HG03354 (cell line): ENCODE measurements at regions not wholly inside any gene's neighbourhood (a gene's known extent, or its start where the extent isn't known, plus 50 kb on each side); places are given as distances from the start of the nearest gene placed in this dataset.
"Not testable (repeated sequence)": the region's sequence is repeated elsewhere in the genome, so short reads cannot be mapped to it uniquely, and the experiment has no call there.

Experiments used
- ATAC-seq: cut with Tn5 transposase; IDR thresholded peaks from one replicate; pipeline ENCODE4 v1.9.1; 2021; ENCODE audit warnings: mild to moderate bottlenecking; ENCODE audit not compliant: unreplicated experiment, poor library complexity, severe bottlenecking

DNA sequence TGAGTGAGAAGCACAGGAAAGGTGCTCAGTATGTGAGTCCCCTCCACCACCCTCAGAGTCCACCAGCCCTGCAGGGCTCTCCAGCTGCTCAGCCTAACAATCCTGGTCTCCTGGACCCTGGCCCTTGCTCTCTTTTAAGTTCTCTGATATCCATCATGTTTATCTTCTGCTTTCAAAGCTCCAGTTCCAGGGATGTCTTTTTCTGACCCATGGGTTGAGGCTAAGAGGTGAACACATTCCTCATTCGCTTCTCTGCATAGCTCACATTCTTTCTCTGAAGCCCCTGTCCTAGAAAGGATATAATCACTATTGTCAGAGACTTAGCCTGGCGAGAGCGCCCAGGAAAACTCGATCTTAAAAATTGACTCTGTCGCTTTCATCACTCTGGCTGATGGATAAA, 86.4 kb downstream of the ARL4C start:
- ATAC-seq = no peak

- no peak for ATAC-seq
These were observed 87.3 kb downstream of the ARL4C start for GRCh38 chr2:234409590-234409989.

DNA sequence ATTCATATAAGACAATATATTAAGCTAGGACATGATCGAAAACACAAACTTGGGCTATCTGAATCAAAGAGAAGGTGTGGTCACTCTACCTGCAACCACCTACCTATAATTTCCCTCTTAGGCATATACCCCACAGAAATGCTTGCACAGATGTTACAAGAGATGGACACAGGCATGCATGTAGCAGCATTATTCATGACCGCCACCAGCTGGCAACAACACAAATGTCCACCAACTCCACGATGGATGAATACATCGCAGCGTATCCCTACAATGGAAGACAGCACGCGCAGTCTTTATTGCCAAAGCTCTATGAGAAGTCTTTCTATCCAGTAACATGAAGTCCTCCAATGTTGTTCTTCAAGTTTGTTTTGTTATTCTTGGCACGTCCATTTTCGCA, 90.8 kb downstream of the ARL4C start:
- ATAC-seq = no peak

- ATAC-seq = no peak
These were observed 91.4 kb downstream of the ARL4C start for GRCh38 chr2:234405462-234405861.

GRCh38 chr2:234404957-234405356, 91.9 kb downstream of the ARL4C start:
- no peak for ATAC-seq

DNA sequence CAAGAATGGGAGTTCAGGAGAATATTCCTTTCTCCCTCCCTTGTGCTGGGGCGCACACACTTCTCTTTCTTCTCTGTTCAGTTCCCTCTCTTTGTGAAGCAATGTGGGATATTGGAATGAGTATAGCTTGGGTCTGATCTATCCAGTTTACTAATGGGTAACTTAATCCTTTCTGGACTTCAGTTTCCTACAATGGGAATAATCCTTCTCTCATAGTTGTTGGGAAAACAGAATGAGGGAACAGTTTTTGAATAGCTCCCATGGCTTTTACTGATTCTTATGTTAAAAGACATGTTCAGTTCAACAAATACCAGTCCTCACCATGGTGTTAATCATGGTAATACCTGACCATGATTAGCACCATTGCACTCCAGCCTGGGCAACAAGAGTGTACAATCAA, 93.1 kb downstream of the ARL4C start:
- ATAC-seq = no peak

GRCh38 chr2:234403074-234403473, 93.8 kb downstream of the ARL4C start:
- ATAC-seq = no peak

DNA sequence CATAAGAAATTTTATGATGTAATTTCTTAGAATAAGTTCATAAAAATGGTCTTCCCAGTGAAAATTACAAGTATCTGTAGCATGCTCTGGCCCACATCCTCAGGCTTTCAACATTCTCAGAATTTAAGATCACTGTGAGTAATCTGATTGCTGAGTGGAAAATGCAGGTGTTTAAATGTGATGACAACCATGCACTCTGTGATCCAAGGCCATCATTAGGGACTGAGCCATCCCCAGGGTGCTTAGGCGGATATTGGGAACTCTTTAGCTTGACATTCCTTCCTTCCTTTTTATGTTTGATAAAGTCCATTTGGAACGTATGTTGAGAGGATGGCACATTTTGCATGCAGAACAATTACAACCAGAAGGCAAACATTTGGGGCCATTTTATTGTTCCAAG, 95.5 kb downstream of the ARL4C start:
- no peak for ATAC-seq

DNA sequence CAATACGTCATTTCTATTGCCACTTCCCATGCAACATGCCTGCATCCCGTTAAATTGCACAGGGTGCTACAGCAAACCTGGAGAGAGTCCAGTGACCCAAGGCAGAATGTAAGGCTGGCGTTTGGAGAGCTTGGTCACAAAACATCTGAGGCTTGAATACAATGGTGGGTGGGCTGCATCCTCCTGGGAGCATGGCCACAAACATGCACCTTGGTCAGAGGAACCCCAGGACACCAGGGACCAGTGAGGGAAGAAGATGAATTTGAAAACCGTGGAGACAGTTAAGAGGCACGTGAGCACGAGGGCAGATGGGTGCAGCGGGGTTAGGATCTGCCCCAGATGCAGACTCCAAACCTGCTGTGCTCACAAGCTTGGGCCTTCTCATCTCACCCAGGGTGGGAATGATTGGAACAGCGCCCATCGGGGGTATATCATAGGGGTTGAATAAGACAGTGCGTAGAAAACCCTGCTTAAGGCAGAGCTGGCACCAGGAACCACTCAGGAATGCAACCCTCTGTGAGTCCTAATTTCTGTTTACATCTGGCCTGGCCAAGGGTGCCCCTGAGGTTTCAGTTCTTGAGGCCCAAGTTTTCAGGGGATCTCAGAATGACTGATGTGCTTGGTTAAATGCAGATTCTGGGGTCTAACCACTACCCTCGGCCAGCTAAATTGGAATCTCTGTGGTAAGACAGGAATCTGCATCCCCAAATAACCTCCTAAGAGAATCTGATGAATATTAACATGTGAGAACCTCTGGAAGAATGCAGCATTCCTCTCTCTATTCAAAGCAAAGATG, 97.2 kb downstream of the ARL4C start:
- no peak for ATAC-seq

GRCh38 chr2:234398531-234398930, 98.3 kb downstream of the ARL4C start:
- no peak for ATAC-seq

DNA sequence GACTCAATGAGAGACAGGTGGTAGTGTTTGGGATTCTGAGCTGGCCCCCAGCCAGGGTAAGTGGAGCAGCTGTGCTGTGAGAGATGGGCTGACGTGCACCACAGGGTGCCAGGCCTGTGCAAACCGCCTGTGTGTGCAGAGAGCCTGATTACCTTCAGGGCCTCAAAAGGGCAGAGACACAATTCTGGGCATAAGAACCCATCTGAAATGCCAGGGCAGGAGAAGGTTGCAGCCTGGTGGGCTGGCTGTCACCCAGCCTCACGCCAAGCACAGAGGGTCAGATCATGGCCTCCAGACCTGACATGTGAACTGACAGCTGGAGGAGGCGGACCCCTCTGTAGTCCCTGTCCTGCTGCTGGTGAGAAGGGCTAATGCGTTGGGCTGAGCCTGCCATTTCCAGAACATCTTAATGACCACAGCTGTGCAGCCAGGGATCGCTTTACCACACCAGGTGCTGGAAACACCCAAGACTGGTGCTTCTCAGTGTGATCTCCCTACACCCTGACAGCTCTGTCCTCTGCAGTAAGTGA, 100.9 kb downstream of the ARL4C start:
- no peak for ATAC-seq

GRCh38 chr2:234394450-234394849, 102.4 kb downstream of the ARL4C start:
- ATAC-seq = no peak

DNA sequence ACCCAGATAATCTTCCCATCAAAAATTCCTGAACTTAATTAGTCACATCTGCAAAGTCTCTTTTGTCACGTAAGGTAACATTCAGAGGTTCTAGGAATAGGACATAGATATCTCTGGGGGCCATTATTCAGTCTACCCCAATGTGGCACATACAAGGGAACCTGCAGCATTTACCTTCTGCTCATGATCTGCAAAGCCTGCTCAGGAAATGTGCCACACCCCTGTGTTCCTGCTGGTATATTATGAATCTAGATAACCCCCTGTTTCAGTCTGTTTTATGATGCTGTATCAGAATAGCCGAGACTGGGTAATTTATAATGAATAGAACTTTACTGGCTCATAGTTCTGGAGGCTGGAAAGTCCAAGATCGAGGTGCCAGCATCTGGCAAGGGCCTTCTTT, 103.5 kb downstream of the ARL4C start:
- ATAC-seq = no peak

GRCh38 chr2:234392041-234392615, 104.8 kb downstream of the ARL4C start:
- ATAC-seq = no peak

DNA sequence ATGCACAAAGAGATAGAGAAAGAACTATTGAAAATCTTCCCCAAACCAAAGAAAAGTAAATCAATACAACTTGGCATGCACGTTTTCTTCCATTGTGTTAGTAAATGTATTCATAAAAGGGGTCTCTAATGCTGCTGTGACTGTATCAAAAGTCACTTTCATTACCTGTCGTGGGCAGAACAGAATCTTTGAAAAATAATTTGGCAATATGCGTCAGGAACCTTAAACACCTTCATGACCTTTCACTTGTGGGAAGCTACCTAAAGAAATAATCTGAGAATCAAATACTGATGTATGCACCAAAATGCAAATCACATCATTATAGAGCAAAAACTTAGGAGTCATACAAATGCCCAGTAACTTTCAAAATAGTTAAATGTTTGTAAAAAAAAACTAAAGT, 105.3 kb downstream of the ARL4C start:
- ATAC-seq = no peak

- not testable (repeated sequence) for ATAC-seq
These were observed 107.2 kb downstream of the ARL4C start for GRCh38 chr2:234389661-234390060.

GRCh38 chr2:234388591-234388990, 108.3 kb downstream of the ARL4C start:
- no peak for ATAC-seq

GRCh38 chr2:234386971-234387370, 109.9 kb downstream of the ARL4C start:
- ATAC-seq = no peak

GRCh38 chr2:234382131-234382530, 114.8 kb downstream of the ARL4C start:
- ATAC-seq = no peak

DNA sequence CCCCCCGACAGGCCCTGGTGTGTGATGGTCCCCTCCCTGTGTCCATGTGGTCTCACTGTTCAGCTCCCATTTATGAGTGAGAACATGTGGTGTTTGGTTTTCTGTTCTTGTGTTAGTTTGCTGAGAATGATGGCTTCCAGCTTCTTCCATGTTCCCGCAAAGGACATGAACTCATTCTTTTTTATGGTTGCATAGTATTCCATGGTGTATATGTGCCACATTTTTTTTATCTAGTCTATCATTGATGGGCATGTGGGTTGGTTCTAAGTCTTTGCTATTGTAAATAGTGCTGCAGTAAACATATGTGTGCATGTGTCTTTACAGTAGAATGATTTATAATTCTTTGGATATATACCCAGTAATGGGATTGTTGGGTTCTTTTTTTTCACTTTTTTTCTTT, 117.9 kb downstream of the ARL4C start:
- ATAC-seq = not testable (repeated sequence)

DNA sequence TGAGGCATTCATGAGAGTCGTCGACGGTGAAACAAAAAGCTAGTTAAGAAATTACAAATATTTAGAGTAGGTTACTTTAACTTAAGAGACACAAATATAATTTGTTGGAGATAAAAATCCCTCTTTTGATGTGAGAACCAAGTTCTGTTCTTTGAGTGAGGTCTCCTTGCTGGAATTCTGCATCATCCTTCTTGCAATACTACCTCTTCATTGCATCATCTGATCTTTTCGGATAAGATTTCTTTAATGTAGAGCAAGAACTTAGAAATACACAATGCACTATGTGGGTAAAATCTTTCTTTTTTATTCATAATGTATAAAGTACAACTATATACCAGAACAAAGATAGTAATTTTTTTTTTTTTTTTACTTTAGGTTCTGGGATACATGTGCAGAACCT, 118.4 kb downstream of the ARL4C start:
- no peak for ATAC-seq
